Gastrocnemius medialis (tissue), 4 donors: ENCODE measurements at regions not wholly inside any gene's neighbourhood (a gene's known extent, or its start where the extent isn't known, plus 50 kb on each side); places are given as distances from the start of the nearest gene placed in this dataset.

ENCODE experiments used
- POLR2A ChIP-seq, 2 donors: fragments of 450-650 bp; IDR thresholded peaks; one replicate each; pipeline ENCODE4 v1.6.1; 2017; ENCODE audit warnings: antibody characterized with exemption in 2 of 2, mild to moderate bottlenecking in 2 of 2, moderate library complexity in 2 of 2
- TF ChIP-seq, protein P1 (sequence below), 5 experiments: fragments of 450-650 bp in 3 of 5; fragments of 200-600 bp in 2 of 5; sonication (generic) in 2 of 5; IDR thresholded peaks in 4 of 5; conservative IDR thresholded peaks in 1 of 5; 1 replicate in 4 of 5; 2 replicates in 1 of 5; pipeline ENCODE4 v1.5.1; 2016 to 2019; ENCODE audit warnings: antibody characterized with exemption in 5 of 5, mild to moderate bottlenecking in 3 of 5, moderate library complexity in 3 of 5

DNA sequence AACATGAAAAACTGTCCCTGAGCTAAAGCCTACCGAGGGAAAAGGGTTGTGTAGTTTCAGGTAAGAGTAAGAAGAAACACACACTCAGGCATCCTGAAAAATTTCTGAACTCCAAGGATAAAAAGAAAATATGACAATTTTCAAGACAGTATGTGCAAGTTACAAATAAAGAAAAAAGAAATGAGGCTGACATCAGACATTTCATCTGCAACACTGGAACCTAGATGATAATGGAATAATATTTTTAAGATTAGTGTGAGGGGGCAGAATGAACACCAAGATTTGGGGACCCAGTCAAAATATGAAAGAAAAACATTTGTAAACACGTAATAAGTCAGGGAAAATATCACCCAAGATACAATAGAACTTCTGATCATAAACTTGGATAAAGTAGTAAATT lies 135.9 kb upstream of the PSMD7 start:
- TF ChIP-seq, protein P1, sequence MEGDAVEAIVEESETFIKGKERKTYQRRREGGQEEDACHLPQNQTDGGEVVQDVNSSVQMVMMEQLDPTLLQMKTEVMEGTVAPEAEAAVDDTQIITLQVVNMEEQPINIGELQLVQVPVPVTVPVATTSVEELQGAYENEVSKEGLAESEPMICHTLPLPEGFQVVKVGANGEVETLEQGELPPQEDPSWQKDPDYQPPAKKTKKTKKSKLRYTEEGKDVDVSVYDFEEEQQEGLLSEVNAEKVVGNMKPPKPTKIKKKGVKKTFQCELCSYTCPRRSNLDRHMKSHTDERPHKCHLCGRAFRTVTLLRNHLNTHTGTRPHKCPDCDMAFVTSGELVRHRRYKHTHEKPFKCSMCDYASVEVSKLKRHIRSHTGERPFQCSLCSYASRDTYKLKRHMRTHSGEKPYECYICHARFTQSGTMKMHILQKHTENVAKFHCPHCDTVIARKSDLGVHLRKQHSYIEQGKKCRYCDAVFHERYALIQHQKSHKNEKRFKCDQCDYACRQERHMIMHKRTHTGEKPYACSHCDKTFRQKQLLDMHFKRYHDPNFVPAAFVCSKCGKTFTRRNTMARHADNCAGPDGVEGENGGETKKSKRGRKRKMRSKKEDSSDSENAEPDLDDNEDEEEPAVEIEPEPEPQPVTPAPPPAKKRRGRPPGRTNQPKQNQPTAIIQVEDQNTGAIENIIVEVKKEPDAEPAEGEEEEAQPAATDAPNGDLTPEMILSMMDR (IDR thresholded peaks at IDR 0.05 in 4 of 5, conservative IDR thresholded peaks at IDR 0.05 in 1 of 5) = no peak
- TF ChIP-seq POLR2A (IDR thresholded peaks at IDR 0.05) = no peak
